SU-DHL-6 (cell line): ENCODE measurements at regions not wholly inside any gene's neighbourhood (a gene's known extent, or its start where the extent isn't known, plus 50 kb on each side); places are given as distances from the start of the nearest gene placed in this dataset.

ENCODE experiments used
- EZH2phosphoT487 ChIP-seq: fragments of 200-600 bp; sonication (generic), shearing (Covaris generic); conservative IDR thresholded peaks from 2 replicates; pipeline ENCODE4 v1.6.1; 2018; ENCODE audit warnings: mild to moderate bottlenecking, antibody characterized with exemption, low read length, moderate library complexity, mixed read lengths
- TF ChIP-seq, protein P1 (sequence below): fragments of 200-600 bp; sonication (generic); IDR thresholded peaks from one replicate; pipeline ENCODE4 v1.5.1; 2017; ENCODE audit warnings: antibody characterized with exemption, mild to moderate bottlenecking, low read length, moderate library complexity; ENCODE audit not compliant: insufficient read depth, poor library complexity, severe bottlenecking

DNA sequence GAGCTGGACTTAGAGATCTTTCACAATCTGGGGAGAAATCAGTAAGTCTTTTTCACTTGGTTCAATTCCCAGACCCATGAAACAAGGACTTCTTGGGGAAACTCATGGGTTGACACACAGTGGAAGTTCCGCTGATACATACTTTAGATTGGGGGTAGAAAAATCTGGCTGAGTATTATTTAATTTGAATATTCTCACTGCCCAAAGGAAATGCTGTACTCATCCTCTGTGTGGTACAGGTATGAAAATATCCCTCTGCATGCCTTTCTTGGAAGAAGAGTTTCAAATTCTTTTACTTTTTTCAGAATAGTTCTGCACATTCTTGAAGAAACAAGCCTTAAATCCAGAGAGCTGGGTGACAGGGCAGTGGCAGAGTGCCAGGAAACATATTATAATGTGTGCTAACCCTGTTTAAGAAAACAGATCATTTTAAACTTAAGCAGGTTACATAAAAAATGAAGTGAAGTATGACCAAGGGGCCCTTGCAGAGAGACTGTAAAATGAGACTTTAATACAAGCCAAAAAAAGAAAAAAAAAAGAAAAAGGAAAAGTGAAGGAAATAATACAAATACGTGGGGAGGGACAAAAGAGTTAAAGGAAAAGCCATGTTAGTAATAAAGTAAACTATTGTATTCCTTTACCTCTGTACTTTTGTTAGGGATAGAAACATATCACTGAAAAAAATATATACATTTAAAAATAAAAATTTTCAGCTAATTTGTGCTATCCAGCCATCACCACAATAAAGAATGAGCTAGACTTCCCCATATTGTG, 173.4 kb upstream of the NR3C1 start:
- TF ChIP-seq, protein P1, sequence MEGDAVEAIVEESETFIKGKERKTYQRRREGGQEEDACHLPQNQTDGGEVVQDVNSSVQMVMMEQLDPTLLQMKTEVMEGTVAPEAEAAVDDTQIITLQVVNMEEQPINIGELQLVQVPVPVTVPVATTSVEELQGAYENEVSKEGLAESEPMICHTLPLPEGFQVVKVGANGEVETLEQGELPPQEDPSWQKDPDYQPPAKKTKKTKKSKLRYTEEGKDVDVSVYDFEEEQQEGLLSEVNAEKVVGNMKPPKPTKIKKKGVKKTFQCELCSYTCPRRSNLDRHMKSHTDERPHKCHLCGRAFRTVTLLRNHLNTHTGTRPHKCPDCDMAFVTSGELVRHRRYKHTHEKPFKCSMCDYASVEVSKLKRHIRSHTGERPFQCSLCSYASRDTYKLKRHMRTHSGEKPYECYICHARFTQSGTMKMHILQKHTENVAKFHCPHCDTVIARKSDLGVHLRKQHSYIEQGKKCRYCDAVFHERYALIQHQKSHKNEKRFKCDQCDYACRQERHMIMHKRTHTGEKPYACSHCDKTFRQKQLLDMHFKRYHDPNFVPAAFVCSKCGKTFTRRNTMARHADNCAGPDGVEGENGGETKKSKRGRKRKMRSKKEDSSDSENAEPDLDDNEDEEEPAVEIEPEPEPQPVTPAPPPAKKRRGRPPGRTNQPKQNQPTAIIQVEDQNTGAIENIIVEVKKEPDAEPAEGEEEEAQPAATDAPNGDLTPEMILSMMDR: no peak
- TF ChIP-seq EZH2phosphoT487: no peak
